ENCODE measurements at regions not wholly inside any gene's neighbourhood (a gene's known extent, or its start where the extent isn't known, plus 50 kb on each side); places are given as distances from the start of the nearest gene placed in this dataset.

- DNase-seq (ENCODE audit: low read depth), result no peak
- Histone ChIP-seq H3K27me3 (ENCODE audit: control insufficient read depth, insufficient read depth, low read length) (no peaks in the 10 kb centered on the region), H3K36me3 (ENCODE audit: control insufficient read depth, insufficient read depth, low read length) (no peaks in the 10 kb centered on the region), H3K4me3 (ENCODE audit: low read depth, low read length) (no peak overlapping the region)
- POLR2A ChIA-PET, result no interaction called here
- TF ChIP-seq, protein P1, sequence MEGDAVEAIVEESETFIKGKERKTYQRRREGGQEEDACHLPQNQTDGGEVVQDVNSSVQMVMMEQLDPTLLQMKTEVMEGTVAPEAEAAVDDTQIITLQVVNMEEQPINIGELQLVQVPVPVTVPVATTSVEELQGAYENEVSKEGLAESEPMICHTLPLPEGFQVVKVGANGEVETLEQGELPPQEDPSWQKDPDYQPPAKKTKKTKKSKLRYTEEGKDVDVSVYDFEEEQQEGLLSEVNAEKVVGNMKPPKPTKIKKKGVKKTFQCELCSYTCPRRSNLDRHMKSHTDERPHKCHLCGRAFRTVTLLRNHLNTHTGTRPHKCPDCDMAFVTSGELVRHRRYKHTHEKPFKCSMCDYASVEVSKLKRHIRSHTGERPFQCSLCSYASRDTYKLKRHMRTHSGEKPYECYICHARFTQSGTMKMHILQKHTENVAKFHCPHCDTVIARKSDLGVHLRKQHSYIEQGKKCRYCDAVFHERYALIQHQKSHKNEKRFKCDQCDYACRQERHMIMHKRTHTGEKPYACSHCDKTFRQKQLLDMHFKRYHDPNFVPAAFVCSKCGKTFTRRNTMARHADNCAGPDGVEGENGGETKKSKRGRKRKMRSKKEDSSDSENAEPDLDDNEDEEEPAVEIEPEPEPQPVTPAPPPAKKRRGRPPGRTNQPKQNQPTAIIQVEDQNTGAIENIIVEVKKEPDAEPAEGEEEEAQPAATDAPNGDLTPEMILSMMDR (IDR thresholded peaks at IDR 0.05; ENCODE audit: insufficient read depth, low read depth, low read length), result no peak
- CTCF ChIA-PET, result no interaction called here
These were observed 90.9 kb upstream of the SOX4 start for GRCh38 chr6:21502682-21503081.

DNA sequence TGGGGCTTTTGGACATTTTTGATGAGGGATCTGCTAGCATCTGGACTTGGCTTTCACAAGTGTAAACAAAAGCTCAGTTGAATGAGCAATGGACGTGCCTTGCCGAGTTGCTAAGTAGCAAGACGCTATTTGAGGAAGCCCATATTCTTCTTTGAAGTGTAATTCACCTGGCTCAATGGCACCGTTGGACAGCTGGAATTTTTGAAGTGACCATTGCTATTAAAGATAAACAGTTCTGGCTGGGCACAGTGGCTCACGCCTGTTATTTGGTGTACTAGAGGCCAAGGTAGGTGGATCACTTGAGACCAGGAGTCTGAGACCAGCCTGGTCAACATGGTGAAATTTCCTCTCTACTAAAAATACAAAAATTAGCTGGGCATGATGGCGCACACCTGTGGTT, 88.8 kb upstream of the SOX4 start:
- Histone ChIP-seq H3K36me3 (ENCODE audit: control insufficient read depth, insufficient read depth, low read length) (no peaks in the 10 kb centered on the region), H3K27me3 (ENCODE audit: control insufficient read depth, insufficient read depth, low read length) (no peaks in the 10 kb centered on the region), H3K4me3 (ENCODE audit: low read depth, low read length) (no peak overlapping the region)
- DNase-seq (ENCODE audit: low read depth), result no peak
- CTCF ChIA-PET, result interaction anchor here (0.8 kb wide), 1 partner anchor 24 kb away, joined by 3 read pairs; no protein-coding TSS in a partner anchor
- TF ChIP-seq, protein P1 (IDR thresholded peaks at IDR 0.05; ENCODE audit: insufficient read depth, low read depth, low read length), result no peak
- POLR2A ChIA-PET, result no interaction called here

DNA sequence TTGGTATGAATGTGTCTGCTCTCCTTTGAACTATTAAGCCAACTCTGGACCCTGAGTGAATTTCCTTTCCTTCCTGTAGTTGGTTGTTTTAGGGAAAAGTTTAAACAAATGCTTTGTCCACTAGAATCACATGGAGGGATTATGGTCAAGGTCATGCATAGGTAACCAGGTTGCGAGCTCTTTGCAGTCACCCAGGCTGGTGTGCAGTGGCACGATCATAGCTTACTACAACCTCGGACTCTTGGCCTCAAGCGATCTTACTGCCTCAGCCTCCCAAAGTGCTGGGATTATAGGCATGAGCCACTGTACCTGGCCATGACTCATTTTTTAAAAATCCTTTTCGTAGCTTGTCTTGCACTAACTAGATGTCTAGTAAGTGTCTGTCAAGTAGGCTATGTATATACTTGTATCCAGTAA, 88.0 kb upstream of the SOX4 start:
- POLR2A ChIA-PET, result no interaction called here
- CTCF ChIA-PET, result interaction anchor here (0.6 kb wide), 1 partner anchor 1214 kb away, joined by 3 read pairs; no protein-coding TSS in a partner anchor
- Histone ChIP-seq H3K27me3 (ENCODE audit: control insufficient read depth, insufficient read depth, low read length) (no peaks in the 10 kb centered on the region), H3K4me3 (ENCODE audit: low read depth, low read length) (no peak overlapping the region), H3K36me3 (ENCODE audit: control insufficient read depth, insufficient read depth, low read length) (no peaks in the 10 kb centered on the region)
- no peak for DNase-seq (ENCODE audit: low read depth)
- TF ChIP-seq, protein P1 (IDR thresholded peaks at IDR 0.05; ENCODE audit: insufficient read depth, low read depth, low read length), result no peak

GRCh38 chr6:21506126-21506525, 87.4 kb upstream of the SOX4 start:
- ChIA-PET POLR2A (no interaction called here), CTCF (interaction anchor here (0.6 kb wide), 1 partner anchor 1215 kb away, joined by 3 read pairs; no protein-coding TSS in a partner anchor)
- Histone ChIP-seq H3K4me3 (ENCODE audit: low read depth, low read length) (no peak overlapping the region), H3K27me3 (ENCODE audit: control insufficient read depth, insufficient read depth, low read length) (no peaks in the 10 kb centered on the region), H3K36me3 (ENCODE audit: control insufficient read depth, insufficient read depth, low read length) (no peaks in the 10 kb centered on the region)
- TF ChIP-seq, protein P1 (IDR thresholded peaks at IDR 0.05; ENCODE audit: insufficient read depth, low read depth, low read length), result no peak
- no peak for DNase-seq (ENCODE audit: low read depth)

DNA sequence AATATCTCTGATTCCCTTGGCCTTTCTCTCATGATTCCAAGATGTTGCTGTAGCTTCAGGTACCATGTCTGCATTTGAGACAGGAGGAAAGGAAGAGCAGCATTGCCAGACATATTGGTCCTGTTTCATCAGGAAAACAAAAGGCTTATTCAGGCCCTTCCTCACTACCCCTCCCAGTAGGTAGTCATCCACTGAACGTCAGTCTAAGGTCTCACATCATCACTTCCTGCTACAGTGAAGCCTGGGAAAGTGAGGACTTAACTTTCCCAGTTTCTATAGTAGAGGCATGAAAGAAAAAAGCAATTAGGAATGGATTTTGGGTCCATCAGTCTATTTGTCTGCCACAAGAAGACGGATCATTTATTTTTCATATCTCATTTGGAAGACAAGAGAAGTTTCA, 85.7 kb upstream of the SOX4 start:
- no peak for DNase-seq (ENCODE audit: low read depth)
- POLR2A ChIA-PET, result no interaction called here
- no peak overlapping the region for H3K4me3 ChIP-seq (ENCODE audit: low read depth, low read length)
- CTCF ChIA-PET, result no interaction called here
- TF ChIP-seq, protein P1 (IDR thresholded peaks at IDR 0.05; ENCODE audit: insufficient read depth, low read depth, low read length), result no peak
- no peaks in the 10 kb centered on the region for H3K36me3 ChIP-seq (ENCODE audit: control insufficient read depth, insufficient read depth, low read length)
- H3K27me3 ChIP-seq (ENCODE audit: control insufficient read depth, insufficient read depth, low read length), result no peaks in the 10 kb centered on the region

All from BJ (cell line).